ENCODE measurements at regions not wholly inside any gene's neighbourhood (a gene's known extent, or its start where the extent isn't known, plus 50 kb on each side); places are given as distances from the start of the nearest gene placed in this dataset.

- H2BK5ac ChIP-seq (ENCODE audit: low read depth, low read length, poor library complexity, severe bottlenecking) = no peak overlapping the region
Measured at GRCh38 chr2:45191976-45192375, 182.7 kb upstream of the SIX2 start.

GRCh38 chr2:45191146-45191863, 182.1 kb upstream of the SIX2 start:
- Histone ChIP-seq H4K8ac (ENCODE audit: low read length) (no peak overlapping the region), H3K27ac (ENCODE audit: low read length, poor library complexity, severe bottlenecking) (no peak overlapping the region), H3K4ac (ENCODE audit: low read depth in 1 of 2, low read length in 2 of 2) (no peak overlapping the region), H3K9ac (ENCODE audit: low read length) (peak overlapping the region; percentile 50), H2BK12ac (ENCODE audit: low read length in 2 of 2) (no peak overlapping the region), H4K91ac (ENCODE audit: low read length) (no peak overlapping the region), H2AK5ac (ENCODE audit: low read length, severe bottlenecking) (no peak overlapping the region), H3K27me3 (ENCODE audit: control insufficient read depth in 1 of 2, insufficient read depth in 1 of 2, low read length in 2 of 2) (no peaks in the 10 kb centered on the region), H3K79me1 (replicated peaks; ENCODE audit: low read length, poor library complexity, severe bottlenecking) (no peaks in the 10 kb centered on the region), H3K9me3 (ENCODE audit: control insufficient read depth, low read length) (no peaks in the 10 kb centered on the region), H3K23ac (ENCODE audit: low read length in 2 of 2) (no peak overlapping the region), H3K14ac (ENCODE audit: low read length in 2 of 2) (no peak overlapping the region), H2BK5ac (ENCODE audit: low read depth, low read length, poor library complexity, severe bottlenecking) (no peak overlapping the region), H3K18ac (ENCODE audit: low read depth in 1 of 2, low read length in 2 of 2) (no peak overlapping the region), H3K4me2 (ENCODE audit: low read length, poor library complexity, severe bottlenecking) (no peak overlapping the region), H2BK15ac (ENCODE audit: low read depth, poor library complexity, severe bottlenecking) (no peak overlapping the region), H3K4me3 (ENCODE audit: insufficient read depth in 1 of 2, low read depth in 1 of 2, low read length in 2 of 2) (peak overlapping the region in 1 of 2 experiments; percentile 52), H3K36me3 (ENCODE audit: control insufficient read depth in 1 of 2, insufficient read depth in 2 of 2, low read depth in 1 of 2, low read length in 2 of 2) (no peaks in the 10 kb centered on the region), H2BK120ac (ENCODE audit: low read depth, low read length) (no peak overlapping the region), H2AFZ (ENCODE audit: low read depth, low read length) (no peak overlapping the region), H3K4me1 (ENCODE audit: control insufficient read depth, insufficient read depth, low read depth, low read length) (peaks cover 7% of the 10 kb centered on the region)
- WGBS = 95% methylated on average over 15 of the region's 16 CpGs
- DNase-seq = peak; percentile 22

More at GRCh38 chr2:45191976-45192375, 182.7 kb upstream of the SIX2 start:
- no peak overlapping the region for H2AFZ ChIP-seq (ENCODE audit: low read depth, low read length)
- no peak overlapping the region for H3K23ac ChIP-seq (ENCODE audit: low read length in 2 of 2)
- no peaks in the 10 kb centered on the region for H3K79me1 ChIP-seq (replicated peaks; ENCODE audit: low read length, poor library complexity, severe bottlenecking)
- H3K4me2 ChIP-seq (ENCODE audit: low read length, poor library complexity, severe bottlenecking) = no peak overlapping the region
- H2BK12ac ChIP-seq (ENCODE audit: low read length in 2 of 2) = no peak overlapping the region
- H2AK5ac ChIP-seq (ENCODE audit: low read length, severe bottlenecking) = no peak overlapping the region
- H3K9me3 ChIP-seq (ENCODE audit: control insufficient read depth, low read length) = no peaks in the 10 kb centered on the region
- H3K14ac ChIP-seq (ENCODE audit: low read length in 2 of 2) = no peak overlapping the region
- H4K91ac ChIP-seq (ENCODE audit: low read length) = no peak overlapping the region
- H3K36me3 ChIP-seq (ENCODE audit: control insufficient read depth in 1 of 2, insufficient read depth in 2 of 2, low read depth in 1 of 2, low read length in 2 of 2) = no peaks in the 10 kb centered on the region
- H3K27me3 ChIP-seq (ENCODE audit: control insufficient read depth in 1 of 2, insufficient read depth in 1 of 2, low read length in 2 of 2) = no peaks in the 10 kb centered on the region
- no peak overlapping the region for H3K27ac ChIP-seq (ENCODE audit: low read length, poor library complexity, severe bottlenecking)
- H3K4me1 ChIP-seq (ENCODE audit: control insufficient read depth, insufficient read depth, low read depth, low read length) = peaks cover 7% of the 10 kb centered on the region
- H2BK120ac ChIP-seq (ENCODE audit: low read depth, low read length) = no peak overlapping the region
- no peak overlapping the region for H3K18ac ChIP-seq (ENCODE audit: low read depth in 1 of 2, low read length in 2 of 2)
- 86% methylated on average over 7 of the region's 8 CpGs for WGBS
- no peak for DNase-seq
- peak overlapping the region in 1 of 2 experiments; percentile 52 for H3K4me3 ChIP-seq (ENCODE audit: insufficient read depth in 1 of 2, low read depth in 1 of 2, low read length in 2 of 2)
- no peak overlapping the region for H3K4ac ChIP-seq (ENCODE audit: low read depth in 1 of 2, low read length in 2 of 2)
- H4K8ac ChIP-seq (ENCODE audit: low read length) = no peak overlapping the region
- peak overlapping the region; percentile 50 for H3K9ac ChIP-seq (ENCODE audit: low read length)
- H2BK15ac ChIP-seq (ENCODE audit: low read depth, poor library complexity, severe bottlenecking) = no peak overlapping the region

- H3K4me2 ChIP-seq (ENCODE audit: low read length, poor library complexity, severe bottlenecking) = peak overlapping the region; percentile 7
- H2BK15ac ChIP-seq (ENCODE audit: low read depth, poor library complexity, severe bottlenecking) = no peak overlapping the region
- no peaks in the 10 kb centered on the region for H3K36me3 ChIP-seq (ENCODE audit: control insufficient read depth in 1 of 2, insufficient read depth in 2 of 2, low read depth in 1 of 2, low read length in 2 of 2)
- H3K27ac ChIP-seq (ENCODE audit: low read length, poor library complexity, severe bottlenecking) = no peak overlapping the region
- H3K14ac ChIP-seq (ENCODE audit: low read length in 2 of 2) = no peak overlapping the region
- H3K79me1 ChIP-seq (replicated peaks; ENCODE audit: low read length, poor library complexity, severe bottlenecking) = no peaks in the 10 kb centered on the region
- no peak overlapping the region for H3K23ac ChIP-seq (ENCODE audit: low read length in 2 of 2)
- H3K9ac ChIP-seq (ENCODE audit: low read length) = no peak overlapping the region
- H2BK120ac ChIP-seq (ENCODE audit: low read depth, low read length) = no peak overlapping the region
- H2AFZ ChIP-seq (ENCODE audit: low read depth, low read length) = no peak overlapping the region
- no peak overlapping the region for H4K8ac ChIP-seq (ENCODE audit: low read length)
- H3K9me3 ChIP-seq (ENCODE audit: control insufficient read depth, low read length) = no peaks in the 10 kb centered on the region
- peak overlapping the region in 1 of 2 experiments; percentile 19 for H2BK12ac ChIP-seq (ENCODE audit: low read length in 2 of 2)
- H3K4ac ChIP-seq (ENCODE audit: low read depth in 1 of 2, low read length in 2 of 2) = peak overlapping the region in 1 of 2 experiments; percentile 1
- peak overlapping the region in 1 of 2 experiments; percentile 18 for H3K18ac ChIP-seq (ENCODE audit: low read depth in 1 of 2, low read length in 2 of 2)
- H2AK5ac ChIP-seq (ENCODE audit: low read length, severe bottlenecking) = no peak overlapping the region
- DNase-seq = peak; percentile 28
- H3K4me1 ChIP-seq (ENCODE audit: control insufficient read depth, insufficient read depth, low read depth, low read length) = peaks cover 7% of the 10 kb centered on the region
- H3K27me3 ChIP-seq (ENCODE audit: control insufficient read depth in 1 of 2, insufficient read depth in 1 of 2, low read length in 2 of 2) = no peaks in the 10 kb centered on the region
- no peak overlapping the region for H2BK5ac ChIP-seq (ENCODE audit: low read depth, low read length, poor library complexity, severe bottlenecking)
- no peak overlapping the region for H4K91ac ChIP-seq (ENCODE audit: low read length)
- H3K4me3 ChIP-seq (ENCODE audit: insufficient read depth in 1 of 2, low read depth in 1 of 2, low read length in 2 of 2) = no peak overlapping the region
- WGBS = 90% methylated on average over 8 of the region's 8 CpGs
Measured at GRCh38 chr2:45190481-45190942, 181.3 kb upstream of the SIX2 start.

- H3K27me3 ChIP-seq (ENCODE audit: control insufficient read depth in 1 of 2, insufficient read depth in 1 of 2, low read length in 2 of 2) = no peaks in the 10 kb centered on the region
- no peak overlapping the region for H3K9ac ChIP-seq (ENCODE audit: low read length)
- H3K27ac ChIP-seq (ENCODE audit: low read length, poor library complexity, severe bottlenecking) = no peak overlapping the region
- H4K91ac ChIP-seq (ENCODE audit: low read length) = no peak overlapping the region
- no peak overlapping the region for H2BK15ac ChIP-seq (ENCODE audit: low read depth, poor library complexity, severe bottlenecking)
- WGBS = 62% methylated on average over 5 of the region's 5 CpGs
- no peak overlapping the region for H2AFZ ChIP-seq (ENCODE audit: low read depth, low read length)
- no peak overlapping the region for H2AK5ac ChIP-seq (ENCODE audit: low read length, severe bottlenecking)
- peak; percentile 10 for DNase-seq
- H3K4ac ChIP-seq (ENCODE audit: low read depth in 1 of 2, low read length in 2 of 2) = no peak overlapping the region
- H4K8ac ChIP-seq (ENCODE audit: low read length) = no peak overlapping the region
- H2BK12ac ChIP-seq (ENCODE audit: low read length in 2 of 2) = no peak overlapping the region
- H3K4me2 ChIP-seq (ENCODE audit: low read length, poor library complexity, severe bottlenecking) = no peak overlapping the region
- H3K9me3 ChIP-seq (ENCODE audit: control insufficient read depth, low read length) = no peaks in the 10 kb centered on the region
- H3K14ac ChIP-seq (ENCODE audit: low read length in 2 of 2) = no peak overlapping the region
- no peak overlapping the region for H2BK5ac ChIP-seq (ENCODE audit: low read depth, low read length, poor library complexity, severe bottlenecking)
- no peak overlapping the region for H2BK120ac ChIP-seq (ENCODE audit: low read depth, low read length)
- peaks cover 13% of the 10 kb centered on the region for H3K4me1 ChIP-seq (ENCODE audit: control insufficient read depth, insufficient read depth, low read depth, low read length)
- H3K36me3 ChIP-seq (ENCODE audit: control insufficient read depth in 1 of 2, insufficient read depth in 2 of 2, low read depth in 1 of 2, low read length in 2 of 2) = no peaks in the 10 kb centered on the region
- no peaks in the 10 kb centered on the region for H3K79me1 ChIP-seq (replicated peaks; ENCODE audit: low read length, poor library complexity, severe bottlenecking)
- H3K4me3 ChIP-seq (ENCODE audit: insufficient read depth in 1 of 2, low read depth in 1 of 2, low read length in 2 of 2) = no peak overlapping the region
- no peak overlapping the region for H3K23ac ChIP-seq (ENCODE audit: low read length in 2 of 2)
- H3K18ac ChIP-seq (ENCODE audit: low read depth in 1 of 2, low read length in 2 of 2) = no peak overlapping the region
Measured at GRCh38 chr2:45184606-45185005, 175.4 kb upstream of the SIX2 start.
